IMR-90 (cell line): ENCODE measurements at regions not wholly inside any gene's neighbourhood (a gene's known extent, or its start where the extent isn't known, plus 50 kb on each side); places are given as distances from the start of the nearest gene placed in this dataset.

Experiments
- ATAC-seq: fragments of 200-7000 bp; cut with Tn5 transposase; 2 replicates; pipeline ENCODE4 v1.9.1; 2020; ENCODE audit warnings: low read depth, mild to moderate bottlenecking, moderate library complexity
- BruUV-seq: library from RNA; stranded (reverse); fragments of 400-500 nt; replicated peaks from 2 replicates; lab custom pipeline; 2021; lab: Mats Ljungman, UMichigan
- CTCF ChIA-PET: fragments of 300-600 bp; formaldehyde crosslinking; extraction: SDS; loops from one replicate; lab custom pipeline; 2021; ENCODE audit warnings: antibody characterized with exemption; lab: Yijun Ruan, JAX
- POLR2A ChIA-PET: fragments of 300-600 bp; sonication (Branson Sonifier 250); formaldehyde crosslinking; loops from one replicate; lab custom pipeline; 2022; ENCODE audit warnings: antibody characterized with exemption; ENCODE audit not compliant: unreplicated experiment; lab: Charles Lee
- DNase-seq: peaks from one replicate; pipeline ENCODE4 v3.0.0; 2013
- H2AFZ ChIP-seq: replicated peaks from 2 replicates; pipeline ENCODE3; 2013; ENCODE audit warnings: low read length, mild to moderate bottlenecking; ENCODE audit not compliant: poor library complexity
- H2AK5ac ChIP-seq: 2 replicates; pipeline ENCODE4 v1.6.1; 2013; ENCODE audit warnings: low read depth, low read length, inconsistent platforms
- H2AK9ac ChIP-seq: replicated peaks from 2 replicates; pipeline ENCODE3; 2013; ENCODE audit warnings: mild to moderate bottlenecking, low read depth, low read length, moderate library complexity; ENCODE audit not compliant: poor library complexity
- H2BK120ac ChIP-seq: 2 replicates; pipeline ENCODE4 v1.6.1; 2013; ENCODE audit warnings: low read depth, low read length, inconsistent platforms
- H2BK15ac ChIP-seq: 3 replicates; pipeline ENCODE4 v1.6.1; 2013; ENCODE audit warnings: low read depth, low read length, inconsistent platforms
- H2BK20ac ChIP-seq: 2 replicates; pipeline ENCODE4 v1.6.1; 2013; ENCODE audit warnings: low read depth, mild to moderate bottlenecking, inconsistent platforms, low read length, moderate library complexity
- H2BK5ac ChIP-seq: 2 replicates; pipeline ENCODE4 v1.6.1; 2013; ENCODE audit warnings: mild to moderate bottlenecking, low read depth, low read length, inconsistent platforms; ENCODE audit not compliant: poor library complexity, severe bottlenecking
- H3K14ac ChIP-seq: replicated peaks from 2 replicates; pipeline ENCODE4 v1.6.1; 2013; ENCODE audit warnings: low read depth, low read length, inconsistent platforms
- H3K18ac ChIP-seq: 2 replicates; pipeline ENCODE4 v1.6.1; 2013; ENCODE audit warnings: low read depth, low read length, control low read depth
- H3K23ac ChIP-seq: 2 replicates; pipeline ENCODE4 v1.6.1; 2013; ENCODE audit warnings: low read depth, low read length, inconsistent platforms
- H3K27ac ChIP-seq: 2 replicates; pipeline ENCODE4 v1.5.1; 2013; ENCODE audit warnings: mild to moderate bottlenecking, control low read depth, low read length; ENCODE audit not compliant: insufficient read depth
- H3K27me3 ChIP-seq: 2 replicates; pipeline ENCODE4 v1.6.1; 2013; ENCODE audit warnings: low read length; ENCODE audit not compliant: control insufficient read depth, insufficient read depth
- H3K36me3 ChIP-seq: 2 replicates; pipeline ENCODE4 v1.6.1; 2013; ENCODE audit warnings: low read length, mixed read lengths; ENCODE audit not compliant: control insufficient read depth, insufficient read depth
- H3K4ac ChIP-seq: 2 replicates; pipeline ENCODE4 v1.6.1; 2013; ENCODE audit warnings: low read depth, low read length, inconsistent platforms
- H3K4me1 ChIP-seq: 2 replicates; pipeline ENCODE4 v1.6.1; 2013; ENCODE audit warnings: low read length, mixed read lengths; ENCODE audit not compliant: control insufficient read depth, insufficient read depth
- H3K4me2 ChIP-seq: 2 replicates; pipeline ENCODE4 v1.6.1; 2013; ENCODE audit warnings: low read depth, mild to moderate bottlenecking, control low read depth, low read length, moderate library complexity
- H3K4me3 ChIP-seq: 2 replicates; pipeline ENCODE4 v1.5.1; 2013; ENCODE audit warnings: low read depth, mild to moderate bottlenecking, control low read depth, low read length, moderate library complexity; ENCODE audit not compliant: insufficient read depth
- H3K56ac ChIP-seq: 2 replicates; pipeline ENCODE4 v1.6.1; 2013; ENCODE audit warnings: low read length, inconsistent platforms; ENCODE audit not compliant: insufficient read depth; ENCODE audit errors: extremely low read depth
- H3K79me1 ChIP-seq, 2 experiments: 2 replicates each; pipeline ENCODE4 v1.6.1; 2013; ENCODE audit warnings: low read length in 2 of 2, inconsistent platforms in 1 of 2, low read depth in 1 of 2
- H3K9ac ChIP-seq: 2 replicates; pipeline ENCODE4 v1.6.1; 2013; ENCODE audit warnings: low read depth, low read length, control low read depth
- H3K9me1 ChIP-seq: 2 replicates; pipeline ENCODE4 v1.6.1; 2013; ENCODE audit warnings: low read length, inconsistent platforms; ENCODE audit not compliant: insufficient read depth
- H3K9me3 ChIP-seq: 2 replicates; pipeline ENCODE4 v1.6.1; 2013; ENCODE audit warnings: low read length; ENCODE audit not compliant: control insufficient read depth, insufficient read depth
- H4K20me1 ChIP-seq: 2 replicates; pipeline ENCODE4 v1.6.1; 2013; ENCODE audit warnings: low read length, inconsistent platforms; ENCODE audit not compliant: insufficient read depth
- H4K5ac ChIP-seq: 2 replicates; pipeline ENCODE4 v1.6.1; 2013; ENCODE audit warnings: mild to moderate bottlenecking, low read depth, low read length, control low read depth
- H4K8ac ChIP-seq, 2 experiments: 2 replicates each; pipeline ENCODE4 v1.6.1; 2013; ENCODE audit warnings: low read depth in 2 of 2, low read length in 2 of 2, control low read depth in 1 of 2, inconsistent platforms in 1 of 2
- H4K91ac ChIP-seq: 2 replicates; pipeline ENCODE4 v1.6.1; 2013; ENCODE audit warnings: low read depth, low read length, inconsistent platforms; ENCODE audit not compliant: insufficient read depth
- BHLHE40 ChIP-seq: fragments of 150-350 bp; IDR thresholded peaks from 2 replicates; pipeline ENCODE4 v1.6.1; 2016; ENCODE audit warnings: mild to moderate bottlenecking, low read depth, low read length
- CEBPB ChIP-seq: IDR thresholded peaks from 2 replicates; pipeline ENCODE4 v1.6.1; 2012; ENCODE audit warnings: low read depth, low read length, improper control_type of control experiment
- CHD1 ChIP-seq: IDR thresholded peaks from 2 replicates; pipeline ENCODE4 v1.6.1; 2012; ENCODE audit warnings: low read depth, low read length, improper control_type of control experiment
- CTCF ChIP-seq: conservative IDR thresholded peaks from 2 replicates; pipeline ENCODE4 v1.5.1; 2012; ENCODE audit warnings: mild to moderate bottlenecking, low read depth, low read length, improper control_type of control experiment
- MAZ ChIP-seq: IDR thresholded peaks from 2 replicates; pipeline ENCODE4 v1.6.1; 2012; ENCODE audit warnings: low read depth, mild to moderate bottlenecking, low read length, improper control_type of control experiment, moderate library complexity, borderline replicate concordance
- MXI1 ChIP-seq: IDR thresholded peaks from 2 replicates; pipeline ENCODE4 v1.6.1; 2012; ENCODE audit warnings: low read depth, mild to moderate bottlenecking, low read length, moderate library complexity, borderline replicate concordance
- NFE2L2 ChIP-seq: fragments of 150-350 bp; IDR thresholded peaks from 2 replicates; pipeline ENCODE4 v1.6.1; 2016; ENCODE audit warnings: low read depth, mild to moderate bottlenecking, low read length
- RAD21 ChIP-seq: IDR thresholded peaks from 2 replicates; pipeline ENCODE4 v1.6.1; 2012; ENCODE audit warnings: low read length, improper control_type of control experiment
- RCOR1 ChIP-seq: IDR thresholded peaks from 2 replicates; pipeline ENCODE4 v1.6.1; 2012; ENCODE audit warnings: mild to moderate bottlenecking, low read length, improper control_type of control experiment; ENCODE audit not compliant: insufficient replicate concordance
- SMC3 ChIP-seq: fragments of 150-350 bp; IDR thresholded peaks from 2 replicates; pipeline ENCODE4 v1.6.1; 2016; ENCODE audit warnings: low read depth, mild to moderate bottlenecking, antibody characterized with exemption, low read length, moderate library complexity
- WGBS, 2 experiments: methylation state at CpG; one replicate each; pipeline versions ENCODE4 v1.1.5 to v1.1.7; 2013; ENCODE audit warnings: missing lambda C conversion rate in 2 of 2; ENCODE audit not compliant: insufficient read length in 1 of 2; ENCODE audit errors: extremely low coverage in 2 of 2; 5-methylcytosine and 5-hydroxymethylcytosine counted together
- dilution Hi-C: fragments of 300-500 bp; cut with HindIII; formaldehyde crosslinking; loops from one replicate; pipeline ENCODE4 v1.14.3; 2018; ENCODE audit warnings: low sequenced_read_pairs; ENCODE audit not compliant: unreplicated experiment
- in situ Hi-C: fragments of 300-500 bp; cut with MboI; formaldehyde crosslinking; loops from 3 replicates; pipeline ENCODE4 v1.14.3; 2019; ENCODE audit warnings: low sequenced_read_pairs, inconsistent platforms, mixed read lengths
- intact Hi-C: fragments of 100-400 bp; cut with micrococcal nuclease; formaldehyde crosslinking; loops from 2 replicates; pipeline ENCODE4 v1.10.0; 2022

- WGBS, 2 experiments, result 72% methylated on average over 5 of the region's 9 CpGs; no CpG with 5 or more reads in 1 of the 2 experiments
- H3K56ac ChIP-seq, result no peak overlapping the region
- H3K27me3 ChIP-seq, result no peaks in the 10 kb centered on the region
- TF ChIP-seq CEBPB (no peak), MXI1 (no peak), NFE2L2 (no peak), BHLHE40 (no peak), RAD21 (no peak), CHD1 (no peak), CTCF (no peak), MAZ (no peak), SMC3 (no peak), RCOR1 (no peak)
- H3K18ac ChIP-seq, result no peak overlapping the region
- H4K20me1 ChIP-seq, result no peaks in the 10 kb centered on the region
- no peak overlapping the region for H3K14ac ChIP-seq
- no peak overlapping the region for H3K23ac ChIP-seq
- in situ Hi-C loops (no loop called here), dilution Hi-C loops (no loop called here), intact Hi-C loops (no loop called here)
- no peaks in the 10 kb centered on the region for H3K79me1 ChIP-seq
- no peaks in the 10 kb centered on the region for H3K9me1 ChIP-seq
- DNase-seq (no peak), ATAC-seq (no peak)
- no peak overlapping the region for H2AK5ac ChIP-seq
- H4K91ac ChIP-seq, result no peak overlapping the region
- no peak overlapping the region for H2BK120ac ChIP-seq
- H2BK20ac ChIP-seq, result no peak overlapping the region
- no peak overlapping the region for H3K27ac ChIP-seq
- H3K9me3 ChIP-seq, result 0 out of 2 replicates have a peak, but pooled peaks cover 3% of the 10 kb centered on the region
- BruUV-seq, result no TSS peak
- no peak overlapping the region for H2BK5ac ChIP-seq
- ChIA-PET POLR2A (no interaction called here), CTCF (no interaction called here)
- peaks cover under 1% of the 10 kb centered on the region; the same call in 1 of the 2 replicates for H3K4me1 ChIP-seq
- H2AK9ac ChIP-seq, result no peak overlapping the region
- H4K5ac ChIP-seq, result no peak overlapping the region
- H3K4me3 ChIP-seq, result no peak overlapping the region
- no peak overlapping the region for H2BK15ac ChIP-seq
- no peaks in the 10 kb centered on the region for H3K36me3 ChIP-seq
- no peak overlapping the region for H3K4ac ChIP-seq
- H4K8ac ChIP-seq, result no peak overlapping the region
- no peak overlapping the region for H3K4me2 ChIP-seq
- H2AFZ ChIP-seq, result no peak overlapping the region
- no peak overlapping the region for H3K9ac ChIP-seq
Measured at GRCh38 chr7:98777051-98777450, 92.8 kb downstream of the TMEM130 start.
